ENCODE measurements at regions not wholly inside any gene's neighbourhood (a gene's known extent, or its start where the extent isn't known, plus 50 kb on each side); places are given as distances from the start of the nearest gene placed in this dataset.
"Not testable (repeated sequence)": the region's sequence is repeated elsewhere in the genome, so short reads cannot be mapped to it uniquely, and the experiment has no call there.

GRCh38 chr9:111094958-111095357 is 56.7 kb upstream of the LPAR1 start:
- FAIRE-seq, result no peak
- no peak for DNase-seq (ENCODE audit: insufficient read length, low spot score)

- FAIRE-seq (no peak), DNase-seq (ENCODE audit: insufficient read length, low spot score) (no peak)
Observed at GRCh38 chr9:111094433-111094924, 56.2 kb upstream of the LPAR1 start.

- FAIRE-seq, result not testable (repeated sequence)
Observed at GRCh38 chr9:111092167-111092566, 53.9 kb upstream of the LPAR1 start.

More at GRCh38 chr9:111092167-111092566, 53.9 kb upstream of the LPAR1 start:
- not testable (repeated sequence) for DNase-seq (ENCODE audit: insufficient read length, low spot score)

Data from HTR-8/SVneo (cell line).